Astrocyte of the spinal cord (primary cell): ENCODE measurements at regions not wholly inside any gene's neighbourhood (a gene's known extent, or its start where the extent isn't known, plus 50 kb on each side); places are given as distances from the start of the nearest gene placed in this dataset.

Experiments
- DNase-seq: peaks from one replicate; pipeline ENCODE4 v3.0.0; 2011; ENCODE audit warnings: low read depth, low spot score
- H3K4me3 ChIP-seq: 2 replicates; pipeline ENCODE4 v1.5.1; 2011; ENCODE audit warnings: low read depth, mild to moderate bottlenecking, low read length, moderate library complexity
- in situ Hi-C: cut with HindIII; loops from 2 replicates; pipeline ENCODE4 v1.10.0; 2017; ENCODE audit warnings: low sequenced_read_pairs
- TF ChIP-seq, protein P1 (sequence below): IDR thresholded peaks from 2 replicates; pipeline ENCODE4 v1.5.1; 2012; ENCODE audit warnings: low read depth, mild to moderate bottlenecking, low read length, inconsistent platforms

- TF ChIP-seq, protein P1, sequence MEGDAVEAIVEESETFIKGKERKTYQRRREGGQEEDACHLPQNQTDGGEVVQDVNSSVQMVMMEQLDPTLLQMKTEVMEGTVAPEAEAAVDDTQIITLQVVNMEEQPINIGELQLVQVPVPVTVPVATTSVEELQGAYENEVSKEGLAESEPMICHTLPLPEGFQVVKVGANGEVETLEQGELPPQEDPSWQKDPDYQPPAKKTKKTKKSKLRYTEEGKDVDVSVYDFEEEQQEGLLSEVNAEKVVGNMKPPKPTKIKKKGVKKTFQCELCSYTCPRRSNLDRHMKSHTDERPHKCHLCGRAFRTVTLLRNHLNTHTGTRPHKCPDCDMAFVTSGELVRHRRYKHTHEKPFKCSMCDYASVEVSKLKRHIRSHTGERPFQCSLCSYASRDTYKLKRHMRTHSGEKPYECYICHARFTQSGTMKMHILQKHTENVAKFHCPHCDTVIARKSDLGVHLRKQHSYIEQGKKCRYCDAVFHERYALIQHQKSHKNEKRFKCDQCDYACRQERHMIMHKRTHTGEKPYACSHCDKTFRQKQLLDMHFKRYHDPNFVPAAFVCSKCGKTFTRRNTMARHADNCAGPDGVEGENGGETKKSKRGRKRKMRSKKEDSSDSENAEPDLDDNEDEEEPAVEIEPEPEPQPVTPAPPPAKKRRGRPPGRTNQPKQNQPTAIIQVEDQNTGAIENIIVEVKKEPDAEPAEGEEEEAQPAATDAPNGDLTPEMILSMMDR: no peak
- in situ Hi-C loops: no loop called here
- H3K4me3 ChIP-seq: no peak overlapping the region
- no peak for DNase-seq
Observed at GRCh38 chr1:55468142-55468795, 253.1 kb upstream of the USP24 start.

DNA sequence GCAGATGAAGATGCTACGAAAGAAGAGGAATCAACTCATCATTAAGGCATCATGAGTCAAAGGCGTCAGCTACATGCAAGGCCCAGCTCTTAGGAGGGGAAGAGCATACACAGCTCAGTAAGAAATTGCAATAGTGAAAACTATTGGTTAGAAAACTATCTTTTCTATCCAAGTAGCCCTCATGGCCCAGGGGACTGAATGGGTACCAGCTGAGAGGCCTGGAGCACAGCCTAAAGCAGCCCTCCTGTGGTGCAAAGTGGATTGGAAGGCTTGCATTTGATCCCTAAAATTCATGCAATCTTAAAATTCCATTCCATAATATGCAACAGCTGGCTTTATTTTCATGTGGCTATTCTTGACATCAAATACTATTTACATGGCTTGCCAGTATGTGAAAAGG is 251.8 kb upstream of the USP24 start:
- in situ Hi-C loops: no loop called here
- DNase-seq: no peak

GRCh38 chr1:55466373-55466772 is 251.2 kb upstream of the USP24 start:
- TF ChIP-seq, protein P1: no peak
- no peak overlapping the region for H3K4me3 ChIP-seq
- no peak for DNase-seq
- in situ Hi-C loops: no loop called here

More for the DNA sequence above, 251.8 kb upstream of the USP24 start:
- TF ChIP-seq, protein P1: no peak
- no peak overlapping the region for H3K4me3 ChIP-seq

DNA sequence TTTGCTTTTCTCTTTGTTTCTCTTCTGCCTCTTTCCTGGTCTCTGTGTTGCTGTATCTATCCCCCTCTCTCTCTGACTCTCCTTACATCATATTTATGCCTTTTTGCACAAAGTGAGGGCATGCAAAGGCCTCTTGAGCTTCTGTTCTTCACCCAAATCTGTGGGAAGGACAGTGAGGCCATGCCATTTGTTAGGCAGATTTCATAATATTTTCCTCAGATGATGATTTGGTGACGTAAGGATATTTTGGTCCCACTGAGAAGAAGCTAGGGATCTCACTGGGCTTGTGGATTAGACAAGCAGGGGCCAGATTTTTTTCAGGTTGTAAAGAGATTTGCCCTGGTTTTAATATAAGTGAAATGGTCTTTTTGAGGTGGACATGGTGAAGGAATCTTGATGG is 249.4 kb upstream of the USP24 start:
- H3K4me3 ChIP-seq: no peak overlapping the region
- in situ Hi-C loops: no loop called here
- TF ChIP-seq, protein P1: no peak
- no peak for DNase-seq

GRCh38 chr1:55463814-55464475 is 248.8 kb upstream of the USP24 start:
- in situ Hi-C loops: no loop called here
- TF ChIP-seq, protein P1: no peak
- DNase-seq: no peak
- no peak overlapping the region for H3K4me3 ChIP-seq

DNA sequence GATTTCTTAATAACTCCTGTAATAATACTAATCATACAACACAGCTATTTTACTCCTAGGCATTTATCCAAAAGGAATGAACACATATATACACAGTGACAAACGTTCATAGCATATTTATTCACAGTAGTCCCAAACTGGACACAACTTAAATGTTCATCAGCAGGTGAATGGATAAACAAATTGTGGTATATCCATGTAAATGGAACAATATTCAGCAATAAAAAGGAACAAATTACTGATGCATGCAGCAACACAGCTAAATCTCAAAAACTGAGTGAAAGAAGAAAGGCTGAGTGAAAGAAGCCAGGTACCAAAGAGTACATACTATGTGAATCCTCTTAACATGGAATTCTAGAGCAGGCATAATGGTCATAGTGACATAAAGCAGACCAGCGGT is 242.7 kb upstream of the USP24 start:
- no peak overlapping the region for H3K4me3 ChIP-seq
- TF ChIP-seq, protein P1: no peak
- in situ Hi-C loops: no loop called here
- no peak for DNase-seq
